Breast epithelium (tissue), 3 donors: ENCODE measurements at regions not wholly inside any gene's neighbourhood (a gene's known extent, or its start where the extent isn't known, plus 50 kb on each side); places are given as distances from the start of the nearest gene placed in this dataset.

Experiments used
- CTCF ChIP-seq, 3 donors: fragments of 450-650 bp; IDR thresholded peaks; one replicate each; pipeline ENCODE4 v1.5.1; 2016 to 2017; ENCODE audit warnings: antibody characterized with exemption in 3 of 3, mild to moderate bottlenecking in 3 of 3, moderate library complexity in 3 of 3
- POLR2A ChIP-seq: fragments of 450-650 bp; IDR thresholded peaks from one replicate; pipeline ENCODE4 v1.6.1; 2016; ENCODE audit warnings: antibody characterized with exemption, mild to moderate bottlenecking, moderate library complexity
- POLR2AphosphoS5 ChIP-seq, 3 donors: sonication (generic); formaldehyde crosslinking; IDR thresholded peaks; one replicate each; pipeline ENCODE4 v1.6.1; 2017; ENCODE audit warnings: antibody characterized with exemption in 3 of 3

- no peak for TF ChIP-seq CTCF (IDR thresholded peaks at IDR 0.05)
- no peak for TF ChIP-seq POLR2AphosphoS5 (IDR thresholded peaks at IDR 0.05)
- TF ChIP-seq POLR2A = no peak
Measured at GRCh38 chr9:99694393-99694792, 127.3 kb upstream of the NR4A3 start.
